ENCODE measurements at regions not wholly inside any gene's neighbourhood (a gene's known extent, or its start where the extent isn't known, plus 50 kb on each side); places are given as distances from the start of the nearest gene placed in this dataset.
"Not testable (repeated sequence)": the region's sequence is repeated elsewhere in the genome, so short reads cannot be mapped to it uniquely, and the experiment has no call there.

DNA sequence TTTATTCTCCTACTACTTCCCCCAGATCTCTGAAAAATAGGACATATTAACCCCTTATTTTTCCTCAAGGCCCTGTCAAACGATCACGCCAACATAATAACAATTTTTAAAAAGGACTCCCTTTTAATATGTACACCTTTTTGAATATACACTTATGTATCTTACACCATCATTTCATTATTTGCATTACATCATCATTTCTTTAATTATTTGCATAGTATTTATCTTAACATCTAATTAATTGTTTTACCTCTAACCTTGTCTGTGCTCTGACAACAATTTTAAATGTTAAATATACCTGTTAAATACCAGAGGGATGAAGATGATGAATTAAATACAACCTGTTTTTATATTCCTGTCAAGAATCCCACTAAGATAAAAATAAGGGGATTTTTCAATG, 432.2 kb downstream of the PTPRC start:
- Mint-ChIP-seq H3K9me3 (no peaks in the 10 kb centered on the region), H3K27ac (no peak overlapping the region), H3K36me3 (no peaks in the 10 kb centered on the region)
- DNase-seq (ENCODE audit: low spot score in 2 of 2) (no peak), ATAC-seq (no peak)

DNA sequence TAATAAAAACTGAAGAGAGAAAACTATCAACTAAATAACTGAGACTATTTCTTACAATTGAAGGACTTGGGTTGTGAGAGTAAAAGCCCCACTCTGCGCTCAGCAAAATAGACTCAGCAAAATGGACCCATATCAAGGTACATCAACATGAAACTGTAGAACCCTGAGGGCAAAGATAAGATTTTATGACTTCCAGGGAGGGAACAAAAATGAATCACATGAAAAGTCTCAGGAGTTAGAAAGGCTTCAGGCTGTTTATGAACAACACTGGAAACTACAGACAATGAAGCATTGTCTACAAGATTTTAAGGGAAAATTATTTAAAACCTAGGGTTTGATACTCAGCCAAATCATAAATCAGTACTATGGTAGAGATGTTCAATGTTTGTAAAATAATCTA, 434.3 kb downstream of the PTPRC start:
- ATAC-seq = no peak
- no peak overlapping the region for H3K27ac Mint-ChIP-seq
- H3K9me3 Mint-ChIP-seq = no peaks in the 10 kb centered on the region

GRCh38 chr1:199075792-199076191, 437.0 kb downstream of the PTPRC start:
- ATAC-seq = no peak
- no peaks in the 10 kb centered on the region for H3K9me3 Mint-ChIP-seq

More for the DNA sequence above, 434.3 kb downstream of the PTPRC start:
- DNase-seq (ENCODE audit: low spot score in 2 of 2) = no peak
- no peaks in the 10 kb centered on the region for H3K36me3 Mint-ChIP-seq

GRCh38 chr1:199079994-199080393, 441.2 kb downstream of the PTPRC start:
- no peaks in the 10 kb centered on the region for H3K36me3 Mint-ChIP-seq
- H3K27ac Mint-ChIP-seq = no peak overlapping the region
- no peak for ATAC-seq

More at GRCh38 chr1:199075792-199076191, 437.0 kb downstream of the PTPRC start:
- no peak for DNase-seq (ENCODE audit: low spot score in 2 of 2)
- no peaks in the 10 kb centered on the region for H3K36me3 Mint-ChIP-seq
- no peak overlapping the region for H3K27ac Mint-ChIP-seq

GRCh38 chr1:199081739-199082138, 442.9 kb downstream of the PTPRC start:
- DNase-seq (ENCODE audit: low spot score in 2 of 2) (no peak), ATAC-seq (peak in 1 of 2 donors; percentile 66)
- peaks cover 0 to 4% of the 10 kb centered on the region in 2 donors for H3K9me3 Mint-ChIP-seq
- no peaks in the 10 kb centered on the region for H3K36me3 Mint-ChIP-seq
- no peak overlapping the region for H3K27ac Mint-ChIP-seq

More at GRCh38 chr1:199079994-199080393, 441.2 kb downstream of the PTPRC start:
- DNase-seq (ENCODE audit: low spot score in 2 of 2) = no peak
- no peaks in the 10 kb centered on the region for H3K9me3 Mint-ChIP-seq

DNA sequence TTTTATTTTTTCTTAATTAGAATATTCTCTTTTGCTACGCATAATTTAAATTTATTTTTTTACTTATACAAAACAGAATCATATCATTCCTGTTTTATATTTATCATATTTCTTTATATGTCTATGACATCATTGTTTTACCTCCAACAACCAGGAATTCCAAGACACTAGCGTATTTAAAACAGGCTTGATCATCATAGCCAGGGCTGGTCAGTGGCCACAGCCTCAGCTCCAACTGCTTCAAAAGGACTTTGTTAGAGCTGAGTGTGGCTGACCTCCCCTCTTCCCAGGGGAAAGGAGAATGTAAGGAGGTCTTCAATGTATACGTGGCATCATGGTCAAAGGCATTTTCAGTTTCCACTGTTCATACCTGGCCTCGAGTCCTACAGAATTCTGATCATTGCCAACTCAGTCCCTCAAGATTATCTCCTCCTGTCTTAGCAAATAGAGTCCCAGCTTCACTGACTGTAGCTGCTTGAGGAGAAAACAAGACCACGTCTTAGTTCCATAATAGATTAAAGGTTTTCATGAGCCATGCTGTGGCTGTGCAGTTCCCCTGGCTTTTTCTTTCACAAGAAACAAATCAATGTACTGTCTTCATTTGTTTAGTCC, 444.0 kb downstream of the PTPRC start:
- peaks cover 0 to 4% of the 10 kb centered on the region in 2 donors for H3K9me3 Mint-ChIP-seq
- ATAC-seq (no peak), DNase-seq (ENCODE audit: low spot score in 2 of 2) (no peak)
- H3K27ac Mint-ChIP-seq = no peak overlapping the region
- H3K36me3 Mint-ChIP-seq = no peaks in the 10 kb centered on the region

DNA sequence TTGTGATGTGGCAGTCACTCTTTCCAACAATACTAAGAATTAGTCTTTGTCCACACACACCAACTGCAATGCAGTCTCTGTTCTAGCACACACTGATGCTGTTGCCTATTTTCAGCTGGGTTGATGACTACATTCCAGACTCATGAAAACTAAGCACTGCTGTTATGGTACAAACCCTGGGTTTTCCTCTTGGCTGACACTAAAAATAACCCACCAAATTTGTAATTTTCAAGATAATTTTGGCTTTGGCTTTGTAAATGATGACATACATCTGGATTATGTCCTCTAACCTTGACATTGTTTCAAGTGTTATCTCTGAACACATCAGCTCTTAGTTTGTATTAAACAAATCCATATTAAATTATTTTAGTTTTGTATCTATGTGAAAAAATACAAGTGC, 444.8 kb downstream of the PTPRC start:
- no peak for DNase-seq (ENCODE audit: low spot score in 2 of 2)
- Mint-ChIP-seq H3K27ac (no peak overlapping the region), H3K36me3 (no peaks in the 10 kb centered on the region), H3K9me3 (peaks cover 0 to 4% of the 10 kb centered on the region in 2 donors)
- no peak for ATAC-seq

DNA sequence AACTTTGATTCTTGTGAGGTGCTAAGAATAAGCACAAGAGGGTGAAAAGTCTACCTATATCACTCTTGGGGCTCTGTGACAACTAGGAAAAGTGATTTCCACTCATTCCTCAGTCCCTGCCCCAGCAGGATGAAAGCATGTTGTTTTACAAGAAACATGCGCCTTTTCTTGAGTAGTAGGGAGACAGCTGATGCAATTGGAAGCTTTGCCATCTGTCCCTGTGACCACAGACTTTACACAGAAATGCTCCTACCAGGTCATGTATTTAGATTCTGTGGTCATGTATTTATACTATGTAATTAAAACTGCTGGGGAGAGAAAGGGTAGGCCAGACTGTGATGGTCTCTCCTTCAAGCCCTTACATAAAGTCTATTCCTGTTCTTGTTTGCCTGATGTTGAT, 445.5 kb downstream of the PTPRC start:
- DNase-seq (ENCODE audit: low spot score in 2 of 2) (no peak), ATAC-seq (no peak)
- Mint-ChIP-seq H3K36me3 (no peaks in the 10 kb centered on the region), H3K27ac (no peak overlapping the region), H3K9me3 (peaks cover 0 to 4% of the 10 kb centered on the region in 2 donors)

DNA sequence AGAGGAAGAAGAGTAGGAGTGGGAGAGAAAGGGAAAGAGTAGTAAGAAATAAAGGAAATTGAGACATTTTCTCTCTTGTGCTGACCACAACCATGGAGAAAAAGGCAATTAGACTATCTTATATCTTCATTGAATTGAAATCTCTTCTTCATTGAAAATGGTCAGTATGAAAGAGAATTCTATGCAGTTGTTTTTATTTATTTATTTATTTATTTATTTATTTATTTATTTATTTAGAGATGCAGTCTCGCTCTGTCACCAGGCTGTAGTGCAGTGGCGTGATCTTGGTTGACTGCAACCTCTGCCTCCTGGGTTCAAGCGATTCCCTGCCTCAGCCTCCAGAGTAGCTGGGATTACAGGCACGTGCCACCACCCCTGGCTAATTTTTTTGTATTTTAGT, 447.1 kb downstream of the PTPRC start:
- no peak for ATAC-seq
- no peaks in the 10 kb centered on the region for H3K36me3 Mint-ChIP-seq
- DNase-seq (ENCODE audit: low spot score in 2 of 2) = no peak
- peaks cover 0 to 4% of the 10 kb centered on the region in 2 donors for H3K9me3 Mint-ChIP-seq
- H3K27ac Mint-ChIP-seq = no peak overlapping the region

- ATAC-seq = no peak
- H3K9me3 Mint-ChIP-seq = peaks cover 0 to 4% of the 10 kb centered on the region in 2 donors
- H3K27ac Mint-ChIP-seq = no peak overlapping the region
- no peaks in the 10 kb centered on the region for H3K36me3 Mint-ChIP-seq
- no peak for DNase-seq (ENCODE audit: low spot score in 2 of 2)
Measured at GRCh38 chr1:199087144-199087543, 448.3 kb downstream of the PTPRC start.

GRCh38 chr1:199089393-199090122, 450.7 kb downstream of the PTPRC start:
- no peak for DNase-seq (ENCODE audit: low spot score in 2 of 2)
- Mint-ChIP-seq H3K27ac (no peak overlapping the region), H3K9me3 (peaks cover 0 to 7% of the 10 kb centered on the region in 2 donors), H3K36me3 (no peaks in the 10 kb centered on the region)
- peak; percentile 88 to 90 for ATAC-seq

- not testable (repeated sequence) for H3K9me3 Mint-ChIP-seq; DNase-seq (ENCODE audit: low spot score in 2 of 2); H3K36me3 Mint-ChIP-seq; ATAC-seq; H3K27ac Mint-ChIP-seq
Measured at GRCh38 chr1:199095628-199096027, 456.8 kb downstream of the PTPRC start.

- DNase-seq (ENCODE audit: low spot score in 2 of 2) (no peak), ATAC-seq (no peak)
- H3K27ac Mint-ChIP-seq = no peak overlapping the region
- no peaks in the 10 kb centered on the region for H3K36me3 Mint-ChIP-seq
- H3K9me3 Mint-ChIP-seq = peaks cover 0 to 3% of the 10 kb centered on the region in 2 donors
Measured at GRCh38 chr1:199096591-199096990, 457.8 kb downstream of the PTPRC start.

DNA sequence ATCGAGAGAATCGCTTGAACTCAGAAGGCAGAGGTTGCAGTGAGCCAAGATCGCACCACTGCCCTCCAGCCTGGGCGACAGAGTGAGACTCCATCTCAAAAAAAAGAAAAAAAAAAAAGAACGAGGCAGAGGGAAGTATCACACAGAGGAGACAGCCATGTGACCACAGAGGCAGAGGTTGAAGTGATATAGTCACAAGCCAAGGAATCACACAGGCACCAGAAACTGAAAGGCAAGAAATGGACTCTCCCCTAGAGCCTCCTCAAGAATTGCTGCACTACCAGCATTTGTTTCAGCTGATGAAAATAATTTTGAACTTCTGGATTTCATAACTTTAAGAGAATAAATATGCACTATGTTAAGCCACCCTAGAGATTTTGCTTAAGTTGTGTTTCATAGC, 459.6 kb downstream of the PTPRC start:
- DNase-seq (ENCODE audit: low spot score in 2 of 2) = no peak

DNA sequence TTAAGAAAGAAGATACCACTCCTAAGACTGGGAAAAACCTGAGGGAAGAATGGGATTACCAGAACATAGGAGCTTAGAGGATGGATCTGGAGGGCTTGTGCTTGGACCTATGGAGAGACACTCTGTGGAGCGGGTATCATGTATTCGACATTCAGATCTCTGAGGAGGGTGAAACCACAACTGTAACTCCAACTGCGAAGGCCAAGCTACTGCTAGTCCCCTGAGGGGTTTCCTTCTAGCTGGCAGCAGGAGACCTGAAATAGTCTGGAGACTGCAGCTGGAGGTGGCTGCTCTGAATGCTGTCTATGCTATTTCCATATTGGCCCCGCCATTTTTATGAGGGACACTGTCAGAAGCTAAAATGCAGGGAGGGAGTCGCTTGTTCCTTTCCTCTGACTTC, 462.3 kb downstream of the PTPRC start:
- peaks cover 9% of the 10 kb centered on the region in 2 donors for H3K36me3 Mint-ChIP-seq
- no peak overlapping the region for H3K27ac Mint-ChIP-seq
- ATAC-seq = no peak
- DNase-seq (ENCODE audit: low spot score in 2 of 2) = no peak
- H3K9me3 Mint-ChIP-seq = peaks cover 5 to 12% of the 10 kb centered on the region in 2 donors

More for the DNA sequence above, 459.6 kb downstream of the PTPRC start:
- Mint-ChIP-seq H3K36me3 (no peaks in the 10 kb centered on the region), H3K9me3 (peaks cover 0 to 8% of the 10 kb centered on the region in 2 donors), H3K27ac (no peak overlapping the region)
- ATAC-seq = no peak

- H3K9me3 Mint-ChIP-seq = peaks cover 6 to 13% of the 10 kb centered on the region in 2 donors
- no peak for ATAC-seq
- DNase-seq (ENCODE audit: low spot score in 2 of 2) = no peak
Measured at GRCh38 chr1:199101635-199102034, 462.8 kb downstream of the PTPRC start.

DNA sequence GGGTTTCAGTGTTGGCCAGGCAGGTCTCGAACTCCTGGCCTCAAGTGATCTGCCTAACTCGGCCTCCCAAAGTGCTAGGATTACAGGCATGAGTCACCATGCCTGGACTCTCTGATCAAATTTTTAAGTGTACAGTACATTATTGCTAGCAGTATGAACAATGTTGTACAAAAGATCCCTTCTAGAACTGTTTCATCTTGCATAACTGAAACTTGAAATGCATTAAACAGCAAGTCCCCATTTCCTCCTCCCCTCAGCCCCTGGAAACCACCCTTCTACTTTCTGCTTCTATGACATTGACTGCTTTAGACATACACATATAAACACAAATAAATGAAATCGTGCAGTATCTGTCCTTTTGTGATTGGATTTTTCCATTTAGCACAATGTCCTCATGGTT, 463.4 kb downstream of the PTPRC start:
- Mint-ChIP-seq H3K27ac (no peak overlapping the region), H3K9me3 (peaks cover 6 to 13% of the 10 kb centered on the region in 2 donors), H3K36me3 (peaks cover 12 to 14% of the 10 kb centered on the region in 2 donors)
- peak; percentile 36 to 68 for ATAC-seq
- no peak for DNase-seq (ENCODE audit: low spot score in 2 of 2)

More at GRCh38 chr1:199101635-199102034, 462.8 kb downstream of the PTPRC start:
- peaks cover 12 to 14% of the 10 kb centered on the region in 2 donors for H3K36me3 Mint-ChIP-seq
- H3K27ac Mint-ChIP-seq = no peak overlapping the region

DNA sequence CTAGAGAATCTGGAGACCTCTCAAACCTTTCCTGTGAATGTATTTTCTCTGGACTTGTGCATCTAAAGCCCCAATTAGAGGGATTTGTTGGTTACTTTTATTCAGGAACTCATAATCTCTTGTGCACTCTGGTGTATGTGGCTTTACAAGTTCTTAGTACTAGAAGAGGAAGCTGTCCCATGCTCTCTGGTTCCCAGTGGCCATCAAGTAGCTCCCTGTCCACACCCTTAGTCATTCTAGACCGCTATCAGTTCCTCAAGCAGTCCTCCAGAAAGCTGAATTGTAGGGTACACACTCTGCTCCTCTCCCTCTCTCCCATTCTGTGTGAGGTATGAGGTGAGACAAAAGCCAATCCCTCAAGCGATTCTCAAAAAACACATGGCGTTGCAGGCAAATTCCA, 470.3 kb downstream of the PTPRC start:
- no peak for DNase-seq (ENCODE audit: low spot score in 2 of 2)
- peaks cover 16 to 21% of the 10 kb centered on the region in 2 donors for H3K36me3 Mint-ChIP-seq
- H3K9me3 Mint-ChIP-seq = peaks cover 6 to 21% of the 10 kb centered on the region in 2 donors
- no peak overlapping the region for H3K27ac Mint-ChIP-seq
- no peak for ATAC-seq

Data from activated naive CD4-positive, alpha-beta T cell treated with anti-CD3 and anti-CD28 coated beads, Interleukin-2, amount 50 U/mL, for 72 hours (primary cell).